ENCODE measurements at regions not wholly inside any gene's neighbourhood (a gene's known extent, or its start where the extent isn't known, plus 50 kb on each side); places are given as distances from the start of the nearest gene placed in this dataset.
"Not testable (repeated sequence)": the region's sequence is repeated elsewhere in the genome, so short reads cannot be mapped to it uniquely, and the experiment has no call there.

- no peaks in the 10 kb centered on the region for H3K36me3 ChIP-seq
- no peak overlapping the region for H3K4me3 ChIP-seq
- no peaks in the 10 kb centered on the region for H3K4me1 ChIP-seq
- H3K27ac ChIP-seq, result no peak overlapping the region
- H3K27me3 ChIP-seq, result no peaks in the 10 kb centered on the region
- H3K9me3 ChIP-seq, result peaks cover 0 to 6% of the 10 kb centered on the region in 2 donors
- TF ChIP-seq CTCF (IDR thresholded peaks at IDR 0.05), result no peak
- DNase-seq (ENCODE audit: low spot score), result no peak
Observed at GRCh38 chr17:30588798-30589247, 111.6 kb downstream of the GOSR1 start.

- Histone ChIP-seq H3K27me3 (no peaks in the 10 kb centered on the region), H3K9me3 (peaks cover 0 to 6% of the 10 kb centered on the region in 2 donors), H3K4me1 (no peaks in the 10 kb centered on the region), H3K27ac (no peak overlapping the region), H3K36me3 (no peaks in the 10 kb centered on the region), H3K4me3 (no peak overlapping the region)
- no peak for TF ChIP-seq CTCF (IDR thresholded peaks at IDR 0.05)
- DNase-seq (ENCODE audit: low spot score), result no peak
Observed at GRCh38 chr17:30586818-30587595, 109.8 kb downstream of the GOSR1 start.

- Histone ChIP-seq H3K27me3 (no peaks in the 10 kb centered on the region), H3K4me3 (no peak overlapping the region), H3K27ac (no peak overlapping the region), H3K4me1 (no peaks in the 10 kb centered on the region), H3K9me3 (peaks cover 0 to 6% of the 10 kb centered on the region in 2 donors), H3K36me3 (no peaks in the 10 kb centered on the region)
- no peak for TF ChIP-seq CTCF (IDR thresholded peaks at IDR 0.05)
- no peak for DNase-seq (ENCODE audit: low spot score)
Observed at GRCh38 chr17:30584810-30585209, 107.6 kb downstream of the GOSR1 start.

- DNase-seq (ENCODE audit: low spot score), result no peak
- Histone ChIP-seq H3K36me3 (no peaks in the 10 kb centered on the region), H3K4me1 (no peaks in the 10 kb centered on the region), H3K9me3 (no peaks in the 10 kb centered on the region), H3K4me3 (no peak overlapping the region), H3K27me3 (no peaks in the 10 kb centered on the region), H3K27ac (no peak overlapping the region)
- no peak for TF ChIP-seq CTCF (IDR thresholded peaks at IDR 0.05)
Observed at GRCh38 chr17:30580916-30581315, 103.7 kb downstream of the GOSR1 start.

- no peak overlapping the region for H3K27ac ChIP-seq
- H3K9me3 ChIP-seq, result no peaks in the 10 kb centered on the region
- no peaks in the 10 kb centered on the region for H3K36me3 ChIP-seq
- no peak for TF ChIP-seq CTCF (IDR thresholded peaks at IDR 0.05)
- no peak overlapping the region for H3K4me3 ChIP-seq
- no peaks in the 10 kb centered on the region for H3K27me3 ChIP-seq
- DNase-seq (ENCODE audit: low spot score), result peak; percentile 32
- H3K4me1 ChIP-seq, result no peaks in the 10 kb centered on the region
Observed at GRCh38 chr17:30579610-30580315, 102.6 kb downstream of the GOSR1 start.

- DNase-seq (ENCODE audit: low spot score), result peak; percentile 2
- H3K27ac ChIP-seq, H3K9me3 ChIP-seq, H3K4me3 ChIP-seq, H3K27me3 ChIP-seq, H3K4me1 ChIP-seq, H3K36me3 ChIP-seq: not testable (repeated sequence)
Observed at GRCh38 chr17:30578015-30578717, 101.0 kb downstream of the GOSR1 start.

Data from right atrium auricular region (tissue), 2 donors.